Type B pancreatic cell (in vitro differentiated cells): ENCODE measurements at regions not wholly inside any gene's neighbourhood (a gene's known extent, or its start where the extent isn't known, plus 50 kb on each side); places are given as distances from the start of the nearest gene placed in this dataset.

Experiments
- DNase-seq: peaks from one replicate; pipeline ENCODE4 v3.0.0; 2021; ENCODE audit warnings: mixed read lengths; ENCODE audit not compliant: unreplicated experiment; ENCODE audit errors: extremely low spot score
- H3K27ac Mint-ChIP-seq: 2 replicates; pipeline ENCODE4 v1.8.0; 2021; ENCODE audit warnings: mild to moderate bottlenecking, mixed read lengths
- H3K27me3 Mint-ChIP-seq: 2 replicates; pipeline ENCODE4 v1.8.0; 2021; ENCODE audit warnings: mixed read lengths
- H3K36me3 Mint-ChIP-seq: 2 replicates; pipeline ENCODE4 v1.8.0; 2021; ENCODE audit warnings: mixed read lengths
- H3K4me1 Mint-ChIP-seq: one replicate; pipeline ENCODE4 v1.8.0; 2021; ENCODE audit warnings: mixed read lengths; ENCODE audit not compliant: unreplicated experiment
- H3K4me3 Mint-ChIP-seq: 2 replicates; pipeline ENCODE4 v1.8.0; 2021; ENCODE audit warnings: mild to moderate bottlenecking, mixed read lengths
- H3K9me3 Mint-ChIP-seq: 2 replicates; pipeline ENCODE4 v1.8.0; 2021; ENCODE audit warnings: mixed read lengths
- TF ChIP-seq, protein P1 (sequence below): fragments of 200-600 bp; sonication (generic); conservative IDR thresholded peaks from 2 replicates; pipeline ENCODE4 v1.5.0; 2021; ENCODE audit warnings: antibody characterized with exemption, mild to moderate bottlenecking

DNA sequence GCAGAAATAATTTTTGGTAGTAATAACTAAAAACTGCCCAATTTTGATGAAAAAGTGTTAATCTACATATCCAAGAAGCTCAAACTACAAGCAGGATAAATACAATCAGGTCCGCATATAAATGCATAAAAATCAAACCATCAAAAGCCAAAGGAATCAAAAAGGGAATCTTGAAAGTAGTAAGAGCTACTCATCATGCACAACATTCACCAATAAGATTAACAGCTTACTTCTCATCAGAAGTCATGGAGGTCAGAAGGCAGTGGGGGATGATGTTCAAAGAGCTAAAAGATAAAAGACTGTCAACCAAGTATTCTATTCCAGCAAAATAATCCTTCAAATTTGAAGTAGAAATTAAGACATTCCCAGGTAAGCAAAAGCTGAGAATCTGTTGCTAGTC, 76.4 kb downstream of the CRPPA start:
- Mint-ChIP-seq H3K9me3 (peaks cover 5% of the 10 kb centered on the region), H3K4me1 (peaks cover 17% of the 10 kb centered on the region), H3K4me3 (no peak overlapping the region), H3K27ac (no peak overlapping the region), H3K27me3 (no peaks in the 10 kb centered on the region), H3K36me3 (no peaks in the 10 kb centered on the region)
- TF ChIP-seq, protein P1, sequence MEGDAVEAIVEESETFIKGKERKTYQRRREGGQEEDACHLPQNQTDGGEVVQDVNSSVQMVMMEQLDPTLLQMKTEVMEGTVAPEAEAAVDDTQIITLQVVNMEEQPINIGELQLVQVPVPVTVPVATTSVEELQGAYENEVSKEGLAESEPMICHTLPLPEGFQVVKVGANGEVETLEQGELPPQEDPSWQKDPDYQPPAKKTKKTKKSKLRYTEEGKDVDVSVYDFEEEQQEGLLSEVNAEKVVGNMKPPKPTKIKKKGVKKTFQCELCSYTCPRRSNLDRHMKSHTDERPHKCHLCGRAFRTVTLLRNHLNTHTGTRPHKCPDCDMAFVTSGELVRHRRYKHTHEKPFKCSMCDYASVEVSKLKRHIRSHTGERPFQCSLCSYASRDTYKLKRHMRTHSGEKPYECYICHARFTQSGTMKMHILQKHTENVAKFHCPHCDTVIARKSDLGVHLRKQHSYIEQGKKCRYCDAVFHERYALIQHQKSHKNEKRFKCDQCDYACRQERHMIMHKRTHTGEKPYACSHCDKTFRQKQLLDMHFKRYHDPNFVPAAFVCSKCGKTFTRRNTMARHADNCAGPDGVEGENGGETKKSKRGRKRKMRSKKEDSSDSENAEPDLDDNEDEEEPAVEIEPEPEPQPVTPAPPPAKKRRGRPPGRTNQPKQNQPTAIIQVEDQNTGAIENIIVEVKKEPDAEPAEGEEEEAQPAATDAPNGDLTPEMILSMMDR = no peak
- no peak for DNase-seq

DNA sequence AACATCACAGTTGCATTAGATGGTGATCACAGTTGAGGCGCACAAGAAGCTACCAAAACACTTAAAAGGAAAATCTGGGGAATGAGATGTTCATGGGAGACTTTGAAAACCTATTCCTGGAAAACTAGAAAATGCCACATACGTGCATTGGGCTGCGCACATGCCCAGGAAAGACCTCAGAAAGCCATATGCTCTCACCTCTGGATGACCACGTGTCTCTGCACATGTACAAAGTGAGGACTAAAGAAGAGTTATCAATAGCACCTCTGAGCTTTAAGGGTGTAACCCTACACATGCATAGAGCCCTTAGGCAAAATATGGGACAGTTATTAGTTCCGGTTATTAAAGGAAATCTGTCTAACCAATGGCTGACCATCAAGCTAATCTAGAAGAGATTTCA, 77.7 kb downstream of the CRPPA start:
- H3K4me1 Mint-ChIP-seq = peaks cover 17% of the 10 kb centered on the region
- TF ChIP-seq, protein P1 = no peak
- DNase-seq = no peak
- H3K4me3 Mint-ChIP-seq = no peak overlapping the region
- peaks cover 5% of the 10 kb centered on the region for H3K9me3 Mint-ChIP-seq
- H3K36me3 Mint-ChIP-seq = no peaks in the 10 kb centered on the region
- H3K27ac Mint-ChIP-seq = no peak overlapping the region
- H3K27me3 Mint-ChIP-seq = no peaks in the 10 kb centered on the region

DNA sequence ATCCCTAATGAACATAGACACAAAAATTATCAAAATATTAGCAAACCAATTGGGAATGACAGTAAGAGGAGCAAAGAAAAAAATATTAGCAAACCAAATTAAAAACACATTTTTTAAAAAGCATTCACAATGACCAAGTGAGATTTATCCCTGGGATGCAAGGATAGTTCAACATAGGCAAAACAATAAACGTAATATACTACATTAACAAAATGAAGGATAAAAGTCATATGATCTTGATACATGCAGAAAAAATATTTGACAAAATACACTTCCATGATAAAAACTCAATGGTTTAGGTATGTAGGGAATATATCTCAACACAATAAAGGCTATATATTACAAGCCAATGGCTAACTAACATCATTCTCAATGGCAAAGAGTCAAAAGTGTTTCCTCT, 83.3 kb downstream of the CRPPA start:
- no peaks in the 10 kb centered on the region for H3K27me3 Mint-ChIP-seq
- no peak for DNase-seq
- H3K9me3 Mint-ChIP-seq = peaks cover 6% of the 10 kb centered on the region
- H3K4me1 Mint-ChIP-seq = no peaks in the 10 kb centered on the region
- TF ChIP-seq, protein P1 = no peak
- no peak overlapping the region for H3K4me3 Mint-ChIP-seq
- peaks cover 7% of the 10 kb centered on the region for H3K36me3 Mint-ChIP-seq
- H3K27ac Mint-ChIP-seq = no peak overlapping the region

DNA sequence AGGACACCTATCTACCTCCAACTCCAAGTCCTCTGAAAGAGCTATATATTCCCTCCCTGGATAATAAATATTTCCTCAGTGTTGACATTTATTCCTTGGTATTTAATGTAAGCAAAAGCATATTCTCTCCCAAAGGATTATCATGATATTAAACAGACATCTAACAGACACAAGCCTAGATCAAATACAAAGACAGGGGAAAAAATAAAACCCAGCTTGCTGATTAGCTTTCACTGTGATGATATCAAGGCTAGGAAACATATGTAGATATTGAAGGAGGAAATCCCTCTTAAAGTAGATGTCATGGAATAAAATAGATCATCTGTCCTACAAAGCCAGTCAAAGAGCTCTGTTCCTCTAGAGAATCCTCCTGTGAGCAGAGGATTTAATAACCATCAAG, 95.2 kb downstream of the CRPPA start:
- no peak for DNase-seq
- Mint-ChIP-seq H3K27ac (no peak overlapping the region), H3K4me3 (no peak overlapping the region), H3K36me3 (no peaks in the 10 kb centered on the region), H3K9me3 (peaks cover 8% of the 10 kb centered on the region), H3K27me3 (no peaks in the 10 kb centered on the region), H3K4me1 (no peaks in the 10 kb centered on the region)
- TF ChIP-seq, protein P1 = no peak

DNA sequence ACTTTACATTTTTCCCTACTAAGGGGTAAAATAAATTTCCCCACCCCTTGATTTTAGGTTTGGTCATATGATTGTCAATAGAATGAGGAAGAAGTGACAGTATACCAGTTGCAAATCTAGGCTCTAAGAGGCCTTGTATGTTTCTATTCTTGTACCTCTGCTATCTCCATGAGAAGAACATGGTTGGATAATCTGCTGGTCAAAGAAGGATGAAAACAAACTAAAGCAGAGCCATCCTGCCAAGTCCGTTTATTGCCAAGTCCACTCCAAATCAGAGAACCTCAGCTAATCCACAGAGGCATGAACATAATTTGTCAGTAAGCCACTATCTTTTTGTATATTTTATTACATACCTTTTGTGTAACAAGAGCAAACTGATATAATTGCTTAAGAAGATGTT, 98.0 kb downstream of the CRPPA start:
- DNase-seq = no peak
- Mint-ChIP-seq H3K36me3 (no peaks in the 10 kb centered on the region), H3K27ac (no peak overlapping the region), H3K4me3 (no peak overlapping the region), H3K4me1 (no peaks in the 10 kb centered on the region), H3K9me3 (peaks cover 8% of the 10 kb centered on the region), H3K27me3 (no peaks in the 10 kb centered on the region)
- TF ChIP-seq, protein P1 = no peak

DNA sequence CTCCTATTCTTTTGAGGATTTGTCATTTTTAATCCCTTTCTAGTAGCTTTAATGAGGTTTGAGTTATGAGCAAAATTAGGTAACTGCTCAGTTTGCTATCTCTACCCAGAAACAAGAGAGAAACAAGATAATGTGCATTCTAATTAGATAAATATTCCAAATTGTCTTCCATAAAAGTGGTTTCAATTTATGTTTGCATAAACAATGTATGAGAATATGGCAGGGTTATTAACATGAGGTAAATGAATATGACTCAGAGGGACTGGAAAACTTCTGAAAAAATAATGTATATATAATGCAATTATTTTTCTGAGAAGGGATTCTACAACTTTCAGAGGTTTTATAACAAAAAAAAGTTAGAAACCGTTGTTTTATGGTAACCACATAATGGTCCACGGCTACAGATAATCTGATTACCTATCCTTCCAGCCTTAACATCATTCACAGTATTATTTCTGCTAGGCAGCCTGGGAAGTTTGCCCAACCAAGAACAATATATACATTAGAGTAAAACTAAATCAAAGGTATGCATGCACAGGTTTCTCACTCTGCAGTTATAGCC, 101.2 kb downstream of the CRPPA start:
- TF ChIP-seq, protein P1 = no peak
- no peak for DNase-seq
- Mint-ChIP-seq H3K27ac (no peak overlapping the region), H3K9me3 (no peaks in the 10 kb centered on the region), H3K4me1 (no peaks in the 10 kb centered on the region), H3K4me3 (no peak overlapping the region), H3K36me3 (no peaks in the 10 kb centered on the region), H3K27me3 (no peaks in the 10 kb centered on the region)
